ENCODE measurements at regions not wholly inside any gene's neighbourhood (a gene's known extent, or its start where the extent isn't known, plus 50 kb on each side); places are given as distances from the start of the nearest gene placed in this dataset.

GRCh38 chr18:44386401-44386800, 294.3 kb upstream of the SETBP1 start:
- H3K27me3 ChIP-seq (ENCODE audit: insufficient read depth, low read depth): no peaks in the 10 kb centered on the region
- no peaks in the 10 kb centered on the region for H3K4me1 ChIP-seq (ENCODE audit: low read depth, poor library complexity, severe bottlenecking)
- H3K79me2 ChIP-seq (ENCODE audit: insufficient read depth, low read depth): no peaks in the 10 kb centered on the region
- H3K36me3 ChIP-seq (ENCODE audit: insufficient read depth): no peaks in the 10 kb centered on the region
- H3K4me3 ChIP-seq (IDR thresholded peaks at IDR 0.05; ENCODE audit: insufficient read depth, low read depth, low read length): no peak overlapping the region
- H3K4me2 ChIP-seq: no peak overlapping the region
- H4K20me1 ChIP-seq (ENCODE audit: insufficient read depth): no peaks in the 10 kb centered on the region
- H3K27ac ChIP-seq: no peak overlapping the region
- TF ChIP-seq CTCF (conservative IDR thresholded peaks at IDR 0.05; ENCODE audit: low read depth, low read length): no peak
- H3K9ac ChIP-seq: no peak overlapping the region
- H2AFZ ChIP-seq (ENCODE audit: low read depth): no peak overlapping the region

GRCh38 chr18:44388329-44388728, 292.4 kb upstream of the SETBP1 start:
- Histone ChIP-seq H3K4me1 (ENCODE audit: low read depth, poor library complexity, severe bottlenecking) (no peaks in the 10 kb centered on the region), H3K27ac (no peak overlapping the region), H3K4me3 (IDR thresholded peaks at IDR 0.05; ENCODE audit: insufficient read depth, low read depth, low read length) (no peak overlapping the region)

GRCh38 chr18:44392933-44393332, 287.8 kb upstream of the SETBP1 start:
- H3K4me1 ChIP-seq (ENCODE audit: low read depth, poor library complexity, severe bottlenecking): no peaks in the 10 kb centered on the region

More at GRCh38 chr18:44388329-44388728, 292.4 kb upstream of the SETBP1 start:
- no peaks in the 10 kb centered on the region for H3K79me2 ChIP-seq (ENCODE audit: insufficient read depth, low read depth)
- H3K27me3 ChIP-seq (ENCODE audit: insufficient read depth, low read depth): no peaks in the 10 kb centered on the region
- no peak overlapping the region for H3K4me2 ChIP-seq
- no peak overlapping the region for H3K9ac ChIP-seq
- no peaks in the 10 kb centered on the region for H3K36me3 ChIP-seq (ENCODE audit: insufficient read depth)
- TF ChIP-seq CTCF (conservative IDR thresholded peaks at IDR 0.05; ENCODE audit: low read depth, low read length): no peak
- no peak overlapping the region for H2AFZ ChIP-seq (ENCODE audit: low read depth)
- no peaks in the 10 kb centered on the region for H4K20me1 ChIP-seq (ENCODE audit: insufficient read depth)

GRCh38 chr18:44393406-44393805, 287.3 kb upstream of the SETBP1 start:
- no peak for TF ChIP-seq CTCF (conservative IDR thresholded peaks at IDR 0.05; ENCODE audit: low read depth, low read length)
- Histone ChIP-seq H2AFZ (ENCODE audit: low read depth) (no peak overlapping the region), H3K79me2 (ENCODE audit: insufficient read depth, low read depth) (no peaks in the 10 kb centered on the region), H3K27me3 (ENCODE audit: insufficient read depth, low read depth) (no peaks in the 10 kb centered on the region), H4K20me1 (ENCODE audit: insufficient read depth) (no peaks in the 10 kb centered on the region), H3K36me3 (ENCODE audit: insufficient read depth) (no peaks in the 10 kb centered on the region), H3K4me2 (no peak overlapping the region), H3K9ac (no peak overlapping the region), H3K4me3 (IDR thresholded peaks at IDR 0.05; ENCODE audit: insufficient read depth, low read depth, low read length) (no peak overlapping the region), H3K27ac (no peak overlapping the region), H3K4me1 (ENCODE audit: low read depth, poor library complexity, severe bottlenecking) (no peaks in the 10 kb centered on the region)

More at GRCh38 chr18:44392933-44393332, 287.8 kb upstream of the SETBP1 start:
- no peaks in the 10 kb centered on the region for H3K36me3 ChIP-seq (ENCODE audit: insufficient read depth)
- no peak overlapping the region for H3K4me2 ChIP-seq
- H3K9ac ChIP-seq: no peak overlapping the region
- no peaks in the 10 kb centered on the region for H3K79me2 ChIP-seq (ENCODE audit: insufficient read depth, low read depth)
- no peaks in the 10 kb centered on the region for H4K20me1 ChIP-seq (ENCODE audit: insufficient read depth)
- H3K4me3 ChIP-seq (IDR thresholded peaks at IDR 0.05; ENCODE audit: insufficient read depth, low read depth, low read length): no peak overlapping the region
- H3K27me3 ChIP-seq (ENCODE audit: insufficient read depth, low read depth): no peaks in the 10 kb centered on the region
- H2AFZ ChIP-seq (ENCODE audit: low read depth): no peak overlapping the region
- no peak overlapping the region for H3K27ac ChIP-seq
- no peak for TF ChIP-seq CTCF (conservative IDR thresholded peaks at IDR 0.05; ENCODE audit: low read depth, low read length)

Measured in KMS-11 (cell line).